CD4-positive, alpha-beta T cell treated with Interleukin-17A for 4 hours (primary cell): ENCODE measurements at regions not wholly inside any gene's neighbourhood (a gene's known extent, or its start where the extent isn't known, plus 50 kb on each side); places are given as distances from the start of the nearest gene placed in this dataset.
"Not testable (repeated sequence)": the region's sequence is repeated elsewhere in the genome, so short reads cannot be mapped to it uniquely, and the experiment has no call there.

Experiments
- DNase-seq: peaks from one replicate; pipeline ENCODE4 v3.0.0-alpha.2; 2020; ENCODE audit warnings: mixed read lengths

- DNase-seq, result no peak
Observed at GRCh38 chr1:168419736-168420135, 124.1 kb downstream of the XCL2 start.

DNA sequence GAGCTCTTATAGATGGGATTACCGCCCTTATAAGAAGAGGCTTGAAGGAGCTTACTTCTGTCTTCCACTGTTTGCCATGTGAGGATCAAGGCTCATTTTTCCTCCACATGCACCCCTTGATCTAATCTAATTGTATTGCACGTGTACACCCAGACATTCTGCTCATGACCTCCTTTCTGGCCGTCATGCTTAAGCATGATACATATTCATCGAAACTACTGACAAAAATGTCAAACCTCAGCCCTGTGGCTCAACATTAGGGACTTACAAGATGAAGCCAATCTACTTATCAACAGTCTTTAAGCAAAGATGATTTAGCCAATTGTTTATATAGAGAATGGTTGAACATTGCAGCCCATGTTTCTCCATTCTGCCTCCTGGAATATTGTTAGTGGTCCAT is 127.6 kb downstream of the XCL2 start:
- DNase-seq, result no peak

DNA sequence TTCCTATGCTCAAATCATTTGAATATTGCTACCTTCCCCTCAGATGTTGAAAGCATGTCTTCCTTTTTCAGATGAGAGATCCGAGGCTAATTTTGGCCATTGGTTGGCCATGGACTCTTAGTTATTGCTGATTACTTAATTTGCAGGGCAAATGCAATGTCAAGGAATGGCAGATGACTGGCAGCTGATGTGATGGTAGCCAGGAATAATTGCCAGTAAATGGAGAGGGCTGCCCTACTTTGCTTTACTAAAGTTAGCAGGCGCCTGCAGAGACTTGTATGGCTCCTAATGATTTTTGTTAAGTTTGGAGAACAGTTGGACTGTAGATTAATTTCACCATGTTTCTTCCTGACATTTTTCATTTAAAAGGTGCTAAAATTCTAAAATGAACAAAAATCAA is 128.9 kb downstream of the XCL2 start:
- no peak for DNase-seq

DNA sequence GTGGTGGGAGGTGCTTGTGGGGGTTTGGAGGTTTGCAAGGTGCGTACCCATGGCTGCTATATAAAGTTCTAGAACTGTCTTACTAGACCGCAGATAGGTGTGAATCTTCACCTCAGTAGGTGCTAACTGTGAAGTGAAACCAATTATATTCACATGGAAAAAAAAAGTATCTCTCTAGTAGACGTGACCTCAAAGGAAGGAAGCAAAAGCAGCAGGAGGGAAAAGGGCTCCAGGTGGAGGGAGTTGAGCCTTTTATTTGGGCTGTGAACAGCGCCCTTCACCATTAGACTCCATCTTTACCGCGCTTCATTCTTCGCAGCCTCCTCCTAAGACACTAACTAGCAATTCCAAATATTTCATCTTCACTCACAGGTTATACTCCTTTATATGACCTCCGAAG is 129.8 kb downstream of the TBX19 start:
- DNase-seq, result no peak

DNA sequence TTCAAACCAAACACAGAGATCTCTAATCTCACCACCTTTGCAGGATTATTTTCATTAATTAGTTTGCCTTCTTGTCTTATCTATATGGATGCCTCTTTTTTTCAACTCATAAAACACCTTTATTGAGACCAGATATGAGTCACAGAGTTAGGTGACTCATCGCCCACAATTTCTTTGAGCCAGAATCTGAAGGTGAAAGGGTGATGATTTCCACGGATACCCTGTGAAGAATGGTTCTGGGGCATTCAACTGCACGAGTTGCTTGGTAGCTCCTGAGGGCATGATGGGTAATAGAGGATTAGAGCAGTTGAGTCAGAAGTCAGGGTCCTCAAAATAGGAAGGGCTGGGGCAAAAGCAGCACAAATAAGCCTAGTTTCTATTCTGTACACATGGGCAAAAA is 128.2 kb downstream of the TBX19 start:
- DNase-seq, result peak; percentile 71

- DNase-seq, result no peak
Observed at GRCh38 chr1:168408539-168408865, 127.8 kb downstream of the TBX19 start.

- DNase-seq, result no peak
Observed at GRCh38 chr1:168407832-168408538, 127.3 kb downstream of the TBX19 start.

- DNase-seq, result no peak
Observed at GRCh38 chr1:168405906-168406549, 125.4 kb downstream of the TBX19 start.

DNA sequence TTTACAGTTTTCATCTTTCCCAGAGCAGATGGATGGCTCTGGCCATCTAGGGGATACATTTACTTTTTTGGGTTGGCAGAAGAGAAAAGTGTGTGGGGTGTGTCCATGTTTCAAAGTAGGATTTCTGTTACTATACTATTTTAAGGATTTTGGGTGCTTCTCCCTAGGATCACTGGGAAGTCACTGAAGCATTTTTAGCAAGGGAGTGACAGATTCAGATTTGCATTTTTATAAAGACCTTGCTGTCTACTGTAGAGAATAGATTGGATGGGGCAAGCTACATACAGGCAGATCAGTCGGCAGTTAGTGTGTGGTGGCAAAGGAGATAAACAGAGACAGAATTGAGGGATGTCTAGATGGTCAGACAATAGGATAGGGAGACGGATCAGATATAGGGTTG is 122.5 kb downstream of the TBX19 start:
- DNase-seq, result no peak

- DNase-seq, result not testable (repeated sequence)
Observed at GRCh38 chr1:168402466-168402865, 121.8 kb downstream of the TBX19 start.

- DNase-seq, result no peak
Observed at GRCh38 chr1:168401341-168401740, 120.7 kb downstream of the TBX19 start.

DNA sequence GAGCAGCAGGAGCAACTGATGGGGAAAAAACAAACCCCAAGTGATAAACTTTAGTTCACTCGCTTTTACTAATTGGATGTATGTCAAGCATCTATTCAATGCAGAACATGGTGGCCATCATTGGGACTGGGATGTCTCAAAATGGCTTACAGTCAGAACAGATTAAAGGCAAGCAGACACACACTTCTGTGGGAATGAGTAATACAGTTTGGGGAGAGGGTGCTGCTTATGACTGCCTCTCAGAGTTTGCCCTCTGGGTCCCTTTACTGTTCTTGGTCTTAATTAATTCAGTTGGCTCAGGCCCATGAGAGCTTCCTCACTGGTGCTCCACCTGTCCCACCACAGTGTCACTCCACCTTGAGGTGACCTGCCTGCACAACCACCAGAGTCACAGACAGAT is 119.5 kb downstream of the TBX19 start:
- no peak for DNase-seq

GRCh38 chr1:168397806-168398205 is 117.1 kb downstream of the TBX19 start:
- no peak for DNase-seq

DNA sequence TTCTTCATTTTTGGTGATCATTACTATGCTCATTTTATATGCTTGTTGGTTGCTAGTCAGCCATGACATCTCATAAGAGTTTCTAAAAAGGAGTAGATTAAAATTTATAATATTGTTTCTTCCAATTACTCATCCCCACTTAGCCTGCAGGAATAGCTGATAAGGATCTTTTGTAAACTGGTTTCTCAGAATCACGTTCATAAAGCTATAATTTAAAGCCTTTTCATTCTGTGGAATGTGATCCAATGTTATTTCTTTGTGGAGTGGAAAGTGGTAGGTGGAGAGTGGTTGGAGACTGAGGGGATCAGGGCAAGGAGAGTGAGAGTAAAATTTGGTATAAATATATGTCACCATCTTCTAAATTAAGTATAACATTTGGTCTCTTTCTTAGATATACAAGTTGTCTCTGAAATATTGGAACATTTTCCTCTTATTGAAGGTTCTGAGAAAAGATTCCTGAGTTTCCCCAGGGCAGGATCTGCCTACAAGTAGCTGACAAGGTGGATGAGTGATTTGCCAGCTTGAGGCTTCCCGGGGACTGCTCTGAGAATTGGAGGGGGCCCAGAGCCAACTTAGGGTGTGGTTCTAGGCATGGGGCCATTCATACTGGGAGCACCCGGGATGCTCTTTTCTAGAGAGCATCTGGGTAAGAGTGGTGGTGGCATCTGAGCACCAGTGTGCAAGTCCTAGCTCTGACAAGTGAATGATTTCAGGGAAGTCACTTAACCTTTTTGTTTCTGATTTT is 116.4 kb downstream of the TBX19 start:
- DNase-seq, result no peak

- DNase-seq, result no peak
Observed at GRCh38 chr1:168396508-168396907, 115.8 kb downstream of the TBX19 start.

GRCh38 chr1:168394858-168395257 is 114.2 kb downstream of the TBX19 start:
- no peak for DNase-seq

DNA sequence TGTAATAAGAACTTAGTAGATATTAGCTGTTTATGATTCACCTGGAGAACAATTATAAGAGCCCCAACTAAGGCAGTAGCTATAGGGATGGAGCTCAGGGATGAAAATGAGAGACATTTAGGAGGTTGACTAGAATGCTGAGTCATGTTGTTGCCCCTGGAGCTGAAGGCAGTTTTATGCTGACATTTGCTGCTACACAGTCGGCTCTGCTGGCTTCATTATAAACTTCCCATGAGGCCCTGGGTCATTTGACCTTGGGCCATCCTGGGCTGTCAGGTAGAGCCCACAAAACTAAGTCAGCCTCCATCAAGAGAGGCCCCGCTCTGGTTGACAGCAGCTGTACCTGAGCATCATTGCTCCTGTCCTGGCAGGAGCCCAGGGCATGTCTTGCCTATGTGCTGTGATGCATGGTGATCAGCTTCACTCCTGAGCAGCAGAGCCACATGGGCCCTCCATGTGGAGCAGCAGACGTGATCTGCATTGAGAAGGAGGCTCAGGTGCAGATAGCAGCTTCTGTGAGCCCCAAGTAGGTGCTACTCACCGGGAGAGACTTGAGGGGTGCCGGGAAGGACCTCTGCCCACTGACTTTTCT is 112.4 kb downstream of the TBX19 start:
- no peak for DNase-seq

GRCh38 chr1:168391851-168392681 is 111.4 kb downstream of the TBX19 start:
- no peak for DNase-seq

DNA sequence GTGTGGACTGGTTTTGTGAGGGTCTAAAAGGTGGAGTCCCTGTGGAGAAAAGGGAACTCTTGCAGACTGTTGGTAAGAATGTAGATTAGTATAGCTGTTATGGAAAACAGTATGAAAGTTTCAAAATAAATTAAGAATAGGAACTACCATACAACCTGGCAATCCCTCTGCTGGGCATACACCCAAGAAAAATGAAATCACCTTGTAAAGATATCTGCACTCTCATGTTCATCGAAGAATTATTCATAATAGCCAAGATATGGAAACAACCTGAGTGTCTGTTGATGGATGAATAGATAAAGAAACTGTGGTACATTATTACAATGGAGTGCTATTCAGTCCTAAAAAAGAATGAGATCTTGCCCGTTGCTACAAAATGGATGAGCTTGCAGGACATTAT is 109.6 kb downstream of the TBX19 start:
- no peak for DNase-seq

DNA sequence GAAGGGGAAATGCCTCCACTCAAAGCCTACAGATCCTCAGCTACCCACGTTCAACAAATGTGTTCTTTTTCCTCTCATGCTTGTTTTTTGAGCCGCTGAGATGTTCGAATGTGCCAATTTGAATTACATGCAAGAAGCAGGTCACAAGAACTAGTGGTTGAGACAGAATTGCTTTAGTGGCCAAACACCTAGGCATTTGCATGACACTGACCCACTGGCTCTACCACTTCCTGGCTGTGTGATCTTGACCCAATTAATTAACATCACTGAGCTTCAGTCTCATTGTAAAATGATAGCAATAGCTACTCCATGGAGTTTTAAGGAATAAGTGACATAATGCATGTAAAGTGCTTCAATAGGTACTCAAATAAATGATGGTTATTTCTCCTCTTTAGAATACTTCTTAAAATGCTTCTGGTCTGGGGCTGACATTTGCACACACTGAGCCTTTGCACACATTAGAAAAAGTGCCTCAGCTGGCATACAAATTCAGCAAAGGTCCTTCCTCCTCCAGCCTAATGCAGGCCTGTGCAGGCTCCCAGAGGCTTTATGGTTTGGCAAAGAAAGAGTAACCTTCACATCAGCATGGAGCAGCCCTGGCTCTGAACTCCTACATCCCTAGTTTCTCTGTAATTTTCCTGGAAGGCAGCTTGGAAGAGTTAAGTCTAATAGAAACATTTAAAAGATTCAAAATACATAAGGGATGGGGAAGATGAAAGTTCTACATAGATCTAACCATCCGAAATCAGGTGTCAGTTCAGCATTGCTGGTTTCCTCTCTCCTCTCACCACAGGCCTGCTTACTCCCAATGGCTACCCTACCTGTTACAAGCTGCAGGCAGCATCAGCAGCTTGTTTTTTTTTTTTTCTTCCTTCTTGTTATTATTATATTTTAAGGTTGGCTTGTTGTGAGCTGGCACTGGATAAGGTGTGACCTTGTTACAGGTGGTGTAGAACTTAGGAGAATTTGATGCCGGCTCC is 107.4 kb downstream of the TBX19 start:
- no peak for DNase-seq

DNA sequence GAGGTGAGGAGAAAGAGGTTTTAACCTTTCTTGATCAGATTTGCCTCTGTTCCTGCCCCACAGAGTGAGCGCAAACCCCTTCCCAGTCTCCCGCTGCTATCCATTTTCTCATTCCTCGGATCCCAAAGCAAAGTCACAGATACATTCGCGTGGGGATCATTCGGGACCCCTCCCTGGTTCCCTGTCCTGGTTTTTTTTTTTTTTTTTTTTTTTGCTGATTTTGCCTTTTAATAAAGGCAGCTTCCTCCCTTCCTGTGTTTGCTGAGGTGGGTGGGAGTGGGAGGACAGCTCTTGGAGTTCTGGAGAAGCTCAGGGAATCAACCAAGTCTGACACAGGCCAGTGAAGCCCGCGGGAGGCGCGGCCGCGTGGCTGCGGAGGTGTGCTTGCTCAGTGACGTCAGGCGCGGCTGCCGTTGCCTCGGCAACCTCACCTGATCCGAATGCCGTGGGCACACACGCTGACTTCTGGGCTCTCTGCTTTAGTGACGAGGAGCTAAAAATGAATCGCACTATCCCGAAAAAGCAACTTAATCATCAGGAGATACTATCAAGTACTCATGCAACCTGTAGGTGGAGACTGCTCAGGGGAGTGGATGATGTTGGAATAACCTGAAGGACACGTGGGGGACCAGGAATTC is 106.4 kb downstream of the TBX19 start:
- DNase-seq, result peak; percentile 79
